Activated CD4-positive, alpha-beta T cell treated with anti-CD3 and anti-CD28 coated beads, Interleukin-2, amount 10 ng/mL, durations not matched to agents 7 days and 5 days (primary cell): ENCODE measurements at regions not wholly inside any gene's neighbourhood (a gene's known extent, or its start where the extent isn't known, plus 50 kb on each side); places are given as distances from the start of the nearest gene placed in this dataset.

Experiments
- CTCF ChIA-PET: fragments of 350-600 bp; sonication (Branson Sonifier 250); formaldehyde crosslinking; loops from one replicate; lab custom pipeline; 2021; ENCODE audit warnings: antibody characterized with exemption; lab: Charles Lee
- POLR2A ChIA-PET: fragments of 350-600 bp; sonication (Branson Sonifier 250); formaldehyde crosslinking; loops from one replicate; lab custom pipeline; 2021; ENCODE audit warnings: antibody characterized with exemption; lab: Charles Lee
- DNase-seq: peaks from one replicate; pipeline ENCODE4 v3.0.0-alpha.2; 2020
- H3K27ac Mint-ChIP-seq: one replicate; pipeline ENCODE4 v1.8.0; 2021; ENCODE audit warnings: mild to moderate bottlenecking, moderate library complexity, mixed read lengths
- H3K27me3 Mint-ChIP-seq: one replicate; pipeline ENCODE4 v1.8.0; 2021; ENCODE audit warnings: mixed read lengths
- H3K36me3 Mint-ChIP-seq: one replicate; pipeline ENCODE4 v1.8.0; 2021; ENCODE audit warnings: low read depth, mixed read lengths
- H3K4me1 Mint-ChIP-seq: one replicate; pipeline ENCODE4 v1.8.0; 2021; ENCODE audit warnings: mixed read lengths
- H3K4me3 Mint-ChIP-seq: one replicate; pipeline ENCODE4 v1.8.0; 2021; ENCODE audit warnings: mild to moderate bottlenecking, moderate library complexity, mixed read lengths
- H3K9me3 Mint-ChIP-seq: one replicate; pipeline ENCODE4 v1.8.0; 2021; ENCODE audit warnings: mixed read lengths

GRCh38 chr13:22662771-22663170 is 518.0 kb upstream of the SGCG start:
- H3K9me3 Mint-ChIP-seq: no peaks in the 10 kb centered on the region
- no peak overlapping the region for H3K27ac Mint-ChIP-seq
- H3K4me3 Mint-ChIP-seq: no peak overlapping the region
- DNase-seq: no peak
- H3K4me1 Mint-ChIP-seq: no peaks in the 10 kb centered on the region
- CTCF ChIA-PET: no interaction called here
- POLR2A ChIA-PET: no interaction called here
- no peaks in the 10 kb centered on the region for H3K27me3 Mint-ChIP-seq
- no peaks in the 10 kb centered on the region for H3K36me3 Mint-ChIP-seq

- H3K27ac Mint-ChIP-seq: no peak overlapping the region
- no peaks in the 10 kb centered on the region for H3K36me3 Mint-ChIP-seq
- no peak for DNase-seq
- no peaks in the 10 kb centered on the region for H3K27me3 Mint-ChIP-seq
- no peak overlapping the region for H3K4me3 Mint-ChIP-seq
- H3K4me1 Mint-ChIP-seq: no peaks in the 10 kb centered on the region
- CTCF ChIA-PET: no interaction called here
- H3K9me3 Mint-ChIP-seq: no peaks in the 10 kb centered on the region
- POLR2A ChIA-PET: no interaction called here
Measured at GRCh38 chr13:22665506-22665905, 515.3 kb upstream of the SGCG start.

GRCh38 chr13:22690756-22691155 is 490.0 kb upstream of the SGCG start:
- POLR2A ChIA-PET: no interaction called here
- Mint-ChIP-seq H3K36me3 (no peaks in the 10 kb centered on the region), H3K9me3 (peaks cover 14% of the 10 kb centered on the region), H3K27me3 (no peaks in the 10 kb centered on the region), H3K4me3 (no peak overlapping the region), H3K27ac (no peak overlapping the region), H3K4me1 (no peaks in the 10 kb centered on the region)
- no peak for DNase-seq
- CTCF ChIA-PET: no interaction called here

GRCh38 chr13:22693691-22694090 is 487.1 kb upstream of the SGCG start:
- CTCF ChIA-PET: no interaction called here
- H3K4me3 Mint-ChIP-seq: no peak overlapping the region
- POLR2A ChIA-PET: no interaction called here
- H3K27me3 Mint-ChIP-seq: no peaks in the 10 kb centered on the region
- peaks cover 14% of the 10 kb centered on the region for H3K9me3 Mint-ChIP-seq
- no peak overlapping the region for H3K27ac Mint-ChIP-seq
- no peaks in the 10 kb centered on the region for H3K36me3 Mint-ChIP-seq
- no peaks in the 10 kb centered on the region for H3K4me1 Mint-ChIP-seq
- no peak for DNase-seq

GRCh38 chr13:22696433-22696832 is 484.3 kb upstream of the SGCG start:
- peaks cover 14% of the 10 kb centered on the region for H3K9me3 Mint-ChIP-seq
- no peak for DNase-seq
- ChIA-PET POLR2A (no interaction called here), CTCF (interaction anchor here (0.7 kb wide), 1 partner anchor 1143 kb away, joined by 3 read pairs; no protein-coding TSS in a partner anchor)
- no peaks in the 10 kb centered on the region for H3K27me3 Mint-ChIP-seq
- H3K36me3 Mint-ChIP-seq: no peaks in the 10 kb centered on the region
- H3K27ac Mint-ChIP-seq: no peak overlapping the region
- no peak overlapping the region for H3K4me3 Mint-ChIP-seq
- no peaks in the 10 kb centered on the region for H3K4me1 Mint-ChIP-seq

GRCh38 chr13:22698467-22698866 is 482.3 kb upstream of the SGCG start:
- Mint-ChIP-seq H3K4me3 (no peak overlapping the region), H3K9me3 (peaks cover 8% of the 10 kb centered on the region), H3K27ac (no peak overlapping the region), H3K4me1 (no peaks in the 10 kb centered on the region), H3K36me3 (no peaks in the 10 kb centered on the region), H3K27me3 (no peaks in the 10 kb centered on the region)
- ChIA-PET POLR2A (no interaction called here), CTCF (no interaction called here)
- no peak for DNase-seq

- no peaks in the 10 kb centered on the region for H3K36me3 Mint-ChIP-seq
- no peak for DNase-seq
- H3K9me3 Mint-ChIP-seq: peaks cover 4% of the 10 kb centered on the region
- no peaks in the 10 kb centered on the region for H3K4me1 Mint-ChIP-seq
- no peak overlapping the region for H3K4me3 Mint-ChIP-seq
- no peaks in the 10 kb centered on the region for H3K27me3 Mint-ChIP-seq
- no peak overlapping the region for H3K27ac Mint-ChIP-seq
- POLR2A ChIA-PET: no interaction called here
- CTCF ChIA-PET: no interaction called here
Measured at GRCh38 chr13:22700246-22700887, 480.4 kb upstream of the SGCG start.

- no peaks in the 10 kb centered on the region for H3K9me3 Mint-ChIP-seq
- no peak overlapping the region for H3K4me3 Mint-ChIP-seq
- no peak overlapping the region for H3K27ac Mint-ChIP-seq
- no peaks in the 10 kb centered on the region for H3K27me3 Mint-ChIP-seq
- H3K36me3 Mint-ChIP-seq: no peaks in the 10 kb centered on the region
- no peak for DNase-seq
- H3K4me1 Mint-ChIP-seq: no peaks in the 10 kb centered on the region
- POLR2A ChIA-PET: no interaction called here
- CTCF ChIA-PET: no interaction called here
Measured at GRCh38 chr13:22703601-22704209, 477.1 kb upstream of the SGCG start.

- POLR2A ChIA-PET: no interaction called here
- H3K27ac Mint-ChIP-seq: no peak overlapping the region
- DNase-seq: no peak
- peaks cover 3% of the 10 kb centered on the region for H3K27me3 Mint-ChIP-seq
- no peak overlapping the region for H3K4me3 Mint-ChIP-seq
- no peaks in the 10 kb centered on the region for H3K4me1 Mint-ChIP-seq
- H3K36me3 Mint-ChIP-seq: no peaks in the 10 kb centered on the region
- CTCF ChIA-PET: no interaction called here
- H3K9me3 Mint-ChIP-seq: peaks cover 2% of the 10 kb centered on the region
Measured at GRCh38 chr13:22707946-22708345, 472.8 kb upstream of the SGCG start.

GRCh38 chr13:22717036-22717435 is 463.7 kb upstream of the SGCG start:
- no peak for DNase-seq
- Mint-ChIP-seq H3K9me3 (no peaks in the 10 kb centered on the region), H3K27ac (no peak overlapping the region), H3K4me3 (no peak overlapping the region), H3K36me3 (no peaks in the 10 kb centered on the region), H3K27me3 (no peaks in the 10 kb centered on the region), H3K4me1 (no peaks in the 10 kb centered on the region)
- ChIA-PET CTCF (no interaction called here), POLR2A (no interaction called here)

- ChIA-PET POLR2A (no interaction called here), CTCF (no interaction called here)
- H3K4me3 Mint-ChIP-seq: no peak overlapping the region
- H3K36me3 Mint-ChIP-seq: no peaks in the 10 kb centered on the region
- H3K27ac Mint-ChIP-seq: no peak overlapping the region
- H3K27me3 Mint-ChIP-seq: no peaks in the 10 kb centered on the region
- H3K9me3 Mint-ChIP-seq: peaks cover 5% of the 10 kb centered on the region
- H3K4me1 Mint-ChIP-seq: no peaks in the 10 kb centered on the region
- no peak for DNase-seq
Measured at GRCh38 chr13:22726726-22727125, 454.1 kb upstream of the SGCG start.

GRCh38 chr13:22735011-22735995 is 445.5 kb upstream of the SGCG start:
- DNase-seq: no peak
- POLR2A ChIA-PET: no interaction called here
- Mint-ChIP-seq H3K4me1 (no peaks in the 10 kb centered on the region), H3K4me3 (no peak overlapping the region), H3K36me3 (no peaks in the 10 kb centered on the region), H3K9me3 (no peaks in the 10 kb centered on the region), H3K27me3 (no peaks in the 10 kb centered on the region), H3K27ac (no peak overlapping the region)
- CTCF ChIA-PET: interaction anchor here (0.5 to 1.9 kb wide), 2 partner anchors 9 to 11 kb away, joined by 3 to 6 read pairs; no protein-coding TSS in a partner anchor
